ENCODE measurements at regions not wholly inside any gene's neighbourhood (a gene's known extent, or its start where the extent isn't known, plus 50 kb on each side); places are given as distances from the start of the nearest gene placed in this dataset.

- Histone ChIP-seq H3K9me3 (no peaks in the 10 kb centered on the region), H3K27me3 (no peaks in the 10 kb centered on the region), H3K27ac (no peak overlapping the region), H3K4me1 (no peaks in the 10 kb centered on the region), H3K36me3 (replicated peaks in 1 of 2; ENCODE audit: insufficient read depth in 1 of 2, low read depth in 2 of 2) (no peaks in the 10 kb centered on the region), H3K4me3 (no peak overlapping the region)
- intact Hi-C loops (cut with DNase I), result no loop called here
- 84 to 91% methylated on average over 3 of the region's 3 CpGs for WGBS, 2 donors
- ATAC-seq (no peak), DNase-seq (no peak)
- TF ChIP-seq POLR2A (IDR thresholded peaks at IDR 0.05) (no peak), CTCF (IDR thresholded peaks at IDR 0.05) (no peak)
These were observed 645.2 kb upstream of the EPHA6 start for GRCh38 chr3:96169111-96169766.

GRCh38 chr3:96172917-96173316 lies 641.5 kb upstream of the EPHA6 start:
- no peaks in the 10 kb centered on the region for H3K4me1 ChIP-seq

GRCh38 chr3:96175500-96175899 lies 638.9 kb upstream of the EPHA6 start:
- 85 to 93% methylated on average over 6 of the region's 6 CpGs for WGBS, 2 donors
- Histone ChIP-seq H3K4me1 (no peaks in the 10 kb centered on the region), H3K36me3 (replicated peaks in 1 of 2; ENCODE audit: insufficient read depth in 1 of 2, low read depth in 2 of 2) (no peaks in the 10 kb centered on the region), H3K9me3 (no peaks in the 10 kb centered on the region), H3K27ac (no peak overlapping the region), H3K4me3 (no peak overlapping the region), H3K27me3 (no peaks in the 10 kb centered on the region)
- intact Hi-C loops (cut with DNase I), result no loop called here
- no peak for TF ChIP-seq CTCF (IDR thresholded peaks at IDR 0.05)
- no peak for TF ChIP-seq POLR2A (IDR thresholded peaks at IDR 0.05)
- no peak for DNase-seq
- ATAC-seq, result no peak

More at GRCh38 chr3:96172917-96173316, 641.5 kb upstream of the EPHA6 start:
- ATAC-seq (no peak), DNase-seq (no peak)
- no peak overlapping the region for H3K27ac ChIP-seq
- intact Hi-C loops (cut with DNase I), result no loop called here
- TF ChIP-seq CTCF (IDR thresholded peaks at IDR 0.05), result no peak
- no peaks in the 10 kb centered on the region for H3K36me3 ChIP-seq (replicated peaks in 1 of 2; ENCODE audit: insufficient read depth in 1 of 2, low read depth in 2 of 2)
- H3K4me3 ChIP-seq, result no peak overlapping the region
- H3K9me3 ChIP-seq, result no peaks in the 10 kb centered on the region
- no peaks in the 10 kb centered on the region for H3K27me3 ChIP-seq

GRCh38 chr3:96182756-96183155 lies 631.6 kb upstream of the EPHA6 start:
- ATAC-seq (no peak), DNase-seq (no peak)
- intact Hi-C loops (cut with DNase I), result no loop called here

More at GRCh38 chr3:96182756-96183155, 631.6 kb upstream of the EPHA6 start:
- Histone ChIP-seq H3K9me3 (no peaks in the 10 kb centered on the region), H3K4me3 (no peak overlapping the region), H3K36me3 (replicated peaks in 1 of 2; ENCODE audit: insufficient read depth in 1 of 2, low read depth in 2 of 2) (no peaks in the 10 kb centered on the region), H3K4me1 (peaks cover 3% of the 10 kb centered on the region), H3K27ac (no peak overlapping the region), H3K27me3 (no peaks in the 10 kb centered on the region)
- WGBS, 2 donors, result 90 to 95% methylated on average over 1 of the region's 1 CpG
- TF ChIP-seq CTCF (IDR thresholded peaks at IDR 0.05) (no peak), POLR2A (IDR thresholded peaks at IDR 0.05) (no peak)

Measured in body of pancreas (tissue), 4 donors.